ENCODE measurements at regions not wholly inside any gene's neighbourhood (a gene's known extent, or its start where the extent isn't known, plus 50 kb on each side); places are given as distances from the start of the nearest gene placed in this dataset.

GRCh38 chr18:41134426-41134825, 820.6 kb upstream of the PIK3C3 start:
- FAIRE-seq, result no peak

More at GRCh38 chr18:41134426-41134825, 820.6 kb upstream of the PIK3C3 start:
- H3K9me3 ChIP-seq (ENCODE audit: insufficient read depth in 2 of 2, low read depth in 1 of 2, low read length in 1 of 2), result no peaks in the 10 kb centered on the region
- no peak for DNase-seq (ENCODE audit: low read depth in 1 of 2, low spot score in 2 of 2)
- H2BK120ac ChIP-seq (replicated peaks; ENCODE audit: low read depth, low read length), result no peak overlapping the region
- no peak overlapping the region for H2BK15ac ChIP-seq (ENCODE audit: low read length)
- H3K79me2 ChIP-seq (ENCODE audit: control insufficient read depth in 1 of 2, insufficient read depth in 2 of 2, low read length in 2 of 2), result no peaks in the 10 kb centered on the region
- no peak overlapping the region for H3K56ac ChIP-seq (replicated peaks; ENCODE audit: insufficient read length, low read depth, low read length)
- no peak overlapping the region for H4K8ac ChIP-seq (ENCODE audit: extremely low read depth, insufficient read depth, low read length)
- no peak overlapping the region for H3K4me3 ChIP-seq (ENCODE audit: extremely low read depth in 1 of 4, insufficient read depth in 2 of 4, low read depth in 3 of 4, low read length in 4 of 4)
- H2BK5ac ChIP-seq (ENCODE audit: low read depth, low read length), result no peak overlapping the region
- no peak overlapping the region for H3K23ac ChIP-seq (ENCODE audit: insufficient read length)
- H2BK20ac ChIP-seq (ENCODE audit: low read length), result no peak overlapping the region
- CTCF ChIA-PET (ENCODE audit: partially characterized antibody), result interaction anchor here (0.6 kb wide), 1 partner anchor 19 kb away, joined by 4 read pairs; no protein-coding TSS in a partner anchor
- H3K36me3 ChIP-seq (ENCODE audit: control insufficient read depth in 2 of 4, insufficient read depth in 4 of 4, low read length in 3 of 4), result no peaks in the 10 kb centered on the region
- H2BK12ac ChIP-seq (ENCODE audit: low read depth, low read length), result no peak overlapping the region
- no peak overlapping the region for H3K14ac ChIP-seq (ENCODE audit: insufficient read length)
- H3K9ac ChIP-seq (replicated peaks in 1 of 4; ENCODE audit: extremely low read depth in 1 of 4, low read depth in 3 of 4, low read length in 3 of 4), result no peak overlapping the region
- H3K79me1 ChIP-seq (ENCODE audit: low read depth, low read length), result no peaks in the 10 kb centered on the region
- no peak overlapping the region for H3K4me2 ChIP-seq (ENCODE audit: insufficient read depth in 1 of 2, low read depth in 2 of 2, low read length in 2 of 2)
- no peaks in the 10 kb centered on the region for H3K27me3 ChIP-seq (replicated peaks in 1 of 4; ENCODE audit: control insufficient read depth in 3 of 4, extremely low read depth in 1 of 4, insufficient read depth in 3 of 4, low read length in 3 of 4)
- H3K23me2 ChIP-seq (ENCODE audit: low read depth, low read length), result no peaks in the 10 kb centered on the region
- no peaks in the 10 kb centered on the region for H3K4me1 ChIP-seq (replicated peaks in 1 of 4; ENCODE audit: control insufficient read depth in 3 of 4, insufficient read depth in 4 of 4, low read length in 3 of 4)
- TF ChIP-seq RNF2 (IDR thresholded peaks at IDR 0.05; ENCODE audit: borderline replicate concordance, low read depth, low read length, missing control alignments, poor library complexity, severe bottlenecking) (no peak), FOSL1 (IDR thresholded peaks at IDR 0.05; ENCODE audit: insufficient read depth, low read depth, low read length) (no peak), USF2 (IDR thresholded peaks at IDR 0.05; ENCODE audit: low read length) (no peak), JUND (IDR thresholded peaks at IDR 0.05; ENCODE audit: low read length) (no peak), CHD2 (IDR thresholded peaks at IDR 0.05; ENCODE audit: low read length) (no peak), ZNF274 (IDR thresholded peaks at IDR 0.05; ENCODE audit: borderline replicate concordance, extremely low read depth, low read length) (no peak), SP1 (IDR thresholded peaks at IDR 0.05; ENCODE audit: low read depth, low read length) (no peak), SIX5 (IDR thresholded peaks at IDR 0.05; ENCODE audit: low read depth, low read length) (no peak), CREB1 (IDR thresholded peaks at IDR 0.05) (no peak), HDAC2 (IDR thresholded peaks at IDR 0.05; ENCODE audit: borderline replicate concordance in 1 of 2, low read depth in 2 of 2, low read length in 2 of 2) (no peak), EP300 (IDR thresholded peaks at IDR 0.05; ENCODE audit: borderline replicate concordance in 1 of 2, low read depth in 2 of 2, low read length in 2 of 2) (no peak), SRF (IDR thresholded peaks at IDR 0.05; ENCODE audit: low read depth, low read length) (no peak), MAX (IDR thresholded peaks at IDR 0.05) (no peak), BCL11A (IDR thresholded peaks at IDR 0.05; ENCODE audit: low read depth in 2 of 2, low read length in 2 of 2) (no peak)
- no peak overlapping the region for H4K5ac ChIP-seq (ENCODE audit: insufficient read length, low read depth, low read length)
- H3K18ac ChIP-seq (ENCODE audit: extremely low read depth, low read length), result no peak overlapping the region
- no peaks in the 10 kb centered on the region for H4K20me1 ChIP-seq (replicated peaks in 1 of 2; ENCODE audit: control insufficient read depth in 1 of 2, insufficient read depth in 2 of 2, low read length in 2 of 2)
- H4K91ac ChIP-seq (replicated peaks; ENCODE audit: insufficient read length, low read length), result no peak overlapping the region
- 73% methylated on average over 4 of the region's 4 CpGs; no CpG with 5 or more reads in 1 of the 2 experiments for WGBS, 2 experiments (ENCODE audit: extremely low coverage in 1 of 2, insufficient coverage in 1 of 2, insufficient read length in 1 of 2, insufficient replicate concordance in 2 of 2, low coverage in 1 of 2, low lambda C conversion rate in 2 of 2, missing lambda C conversion rate in 1 of 2)
- no peak overlapping the region for H2AK5ac ChIP-seq (ENCODE audit: low read depth, low read length)
- no peak overlapping the region for H3K4ac ChIP-seq (replicated peaks; ENCODE audit: insufficient read length, low read depth, low read length)
- H3K27ac ChIP-seq (ENCODE audit: low read depth, low read length), result no peak overlapping the region
- POLR2A ChIA-PET (ENCODE audit: partially characterized antibody), result no interaction called here
- H2AFZ ChIP-seq (ENCODE audit: low read length), result peak overlapping the region; percentile 40; the same call in 1 of the 2 replicates

Data from H1 (cell line).